ENCODE measurements at regions not wholly inside any gene's neighbourhood (a gene's known extent, or its start where the extent isn't known, plus 50 kb on each side); places are given as distances from the start of the nearest gene placed in this dataset.

- ChIA-PET POLR2A (no interaction called here), CTCF (no interaction called here)
- no peak for TF ChIP-seq SP2 (tag by site-specific recombination; IDR thresholded peaks at IDR 0.05)
- Histone ChIP-seq H3K4me1 (ENCODE audit: control insufficient read depth, insufficient read depth, low read length) (no peaks in the 10 kb centered on the region), H3K36me3 (ENCODE audit: control insufficient read depth in 2 of 2, insufficient read depth in 1 of 2, low read length in 2 of 2) (no peaks in the 10 kb centered on the region), H3K4me3 (ENCODE audit: low read depth, low read length) (no peak overlapping the region), H3K27ac (ENCODE audit: extremely low read depth, low read depth, low read length) (no peak overlapping the region), H3K9me3 (ENCODE audit: control insufficient read depth, insufficient read depth, low read depth, low read length) (no peaks in the 10 kb centered on the region)
These were observed 971.2 kb upstream of the SEL1L start for GRCh38 chr14:82504894-82505293.

- POLR2A ChIA-PET, result no interaction called here
These were observed 976.4 kb upstream of the SEL1L start for GRCh38 chr14:82510007-82510406.

More at GRCh38 chr14:82510007-82510406, 976.4 kb upstream of the SEL1L start:
- CTCF ChIA-PET, result interaction anchor here (0.6 kb wide), 1 partner anchor 30 kb away, joined by 4 read pairs; no protein-coding TSS in a partner anchor
- H3K4me3 ChIP-seq (ENCODE audit: low read depth, low read length), result no peak overlapping the region
- no peak overlapping the region for H3K27ac ChIP-seq (ENCODE audit: extremely low read depth, low read depth, low read length)
- TF ChIP-seq ZNF544 (tag by site-specific recombination; IDR thresholded peaks at IDR 0.05) (no peak), ZNF404 (tag by site-specific recombination; IDR thresholded peaks at IDR 0.05) (no peak), ZNF645 (tag by site-specific recombination; IDR thresholded peaks at IDR 0.05) (no peak), ZNF585B (tag by site-specific recombination; IDR thresholded peaks at IDR 0.05) (no peak), ZIC2 (tag by site-specific recombination; IDR thresholded peaks at IDR 0.05) (no peak), PRDM1 (tag by site-specific recombination; IDR thresholded peaks at IDR 0.05) (no peak), ZNF488 (tag by site-specific recombination; IDR thresholded peaks at IDR 0.05) (no peak), KLF1 (tag by site-specific recombination; IDR thresholded peaks at IDR 0.05) (no peak), AEBP2 (tag by site-specific recombination; IDR thresholded peaks at IDR 0.05; ENCODE audit: borderline replicate concordance) (no peak), ZNF280D (tag by site-specific recombination; IDR thresholded peaks at IDR 0.05) (no peak), HIC1 (tag by site-specific recombination; IDR thresholded peaks at IDR 0.05) (no peak), ZSCAN16 (tag by site-specific recombination; IDR thresholded peaks at IDR 0.05) (no peak)
- H3K36me3 ChIP-seq (ENCODE audit: control insufficient read depth in 2 of 2, insufficient read depth in 1 of 2, low read length in 2 of 2), result no peaks in the 10 kb centered on the region
- H3K4me1 ChIP-seq (ENCODE audit: control insufficient read depth, insufficient read depth, low read length), result no peaks in the 10 kb centered on the region
- H3K9me3 ChIP-seq (ENCODE audit: control insufficient read depth, insufficient read depth, low read depth, low read length), result no peaks in the 10 kb centered on the region
